H1 (cell line): ENCODE measurements at regions not wholly inside any gene's neighbourhood (a gene's known extent, or its start where the extent isn't known, plus 50 kb on each side); places are given as distances from the start of the nearest gene placed in this dataset.

Experiments
- BRCA1 ChIP-seq: IDR thresholded peaks from 2 replicates; pipeline ENCODE4 v1.6.1; 2012; ENCODE audit warnings: low read depth, low read length, improper control_type of control experiment
- CBX5 ChIP-seq: fragments of 300-800, 300-1000 bp; sonication (generic); IDR thresholded peaks from 2 replicates; pipeline ENCODE4 v1.7.1; 2016; ENCODE audit warnings: antibody characterized with exemption, low read length, low read depth
- CHD2 ChIP-seq: IDR thresholded peaks from 2 replicates; pipeline ENCODE4 v1.6.1; 2012; ENCODE audit warnings: low read length, improper control_type of control experiment
- CREB1 ChIP-seq: IDR thresholded peaks from 2 replicates; pipeline ENCODE4 v1.6.1; 2012; ENCODE audit warnings: inconsistent platforms
- CTBP2 ChIP-seq: IDR thresholded peaks from 2 replicates; pipeline ENCODE4 v1.7.0; 2011; ENCODE audit warnings: borderline replicate concordance, mild to moderate bottlenecking, moderate library complexity, mixed read lengths, low read length; ENCODE audit not compliant: insufficient read depth, insufficient read length
- RBBP5 ChIP-seq: IDR thresholded peaks from 2 replicates; pipeline ENCODE4 v1.7.1; 2012; ENCODE audit warnings: low read depth, mild to moderate bottlenecking, inconsistent platforms, low read length, moderate library complexity, borderline replicate concordance
- RFX5 ChIP-seq: IDR thresholded peaks from 2 replicates; pipeline ENCODE4 v1.6.1; 2011; ENCODE audit warnings: low read depth, low read length, improper control_type of control experiment, borderline replicate concordance
- SP2 ChIP-seq: IDR thresholded peaks from 2 replicates; pipeline ENCODE4 v1.6.1; 2012; ENCODE audit warnings: mild to moderate bottlenecking, low read length, inconsistent platforms
- SRF ChIP-seq: IDR thresholded peaks from 2 replicates; pipeline ENCODE4 v1.6.1; 2011; ENCODE audit warnings: mild to moderate bottlenecking, low read depth, low read length, moderate library complexity

DNA sequence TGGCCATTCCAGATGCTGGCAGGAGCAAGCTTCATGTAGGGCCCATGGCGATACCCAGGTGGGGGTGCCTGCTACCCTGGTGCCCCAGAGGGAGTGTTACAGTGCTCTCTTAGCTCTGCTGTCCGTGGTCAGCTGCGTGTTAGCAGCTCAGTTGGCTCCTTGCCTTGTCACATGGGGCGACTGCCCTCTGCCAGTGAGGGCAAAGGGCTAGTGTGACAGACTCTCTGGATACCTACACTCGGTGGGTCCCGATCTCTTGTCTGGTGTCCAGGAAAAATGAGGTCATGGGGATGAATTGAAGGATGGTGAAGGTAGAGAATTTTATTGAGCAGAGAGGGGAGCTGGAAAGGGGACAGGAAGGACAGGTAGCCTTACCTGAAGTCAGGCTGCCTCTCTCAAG is 152.2 kb downstream of the CYP26A1 start (continued):
- no peak for TF ChIP-seq CREB1
- no peak for TF ChIP-seq RFX5
- TF ChIP-seq SP2 = no peak
- TF ChIP-seq SRF = no peak
- TF ChIP-seq BRCA1 = no peak
- no peak for TF ChIP-seq RBBP5
- TF ChIP-seq CHD2 = no peak
- TF ChIP-seq CBX5 = no peak
- no peak for TF ChIP-seq CTBP2
- TF ChIP-seq, all 59 proteins: peak for 0
